GM11168 (cell line): ENCODE measurements at regions not wholly inside any gene's neighbourhood (a gene's known extent, or its start where the extent isn't known, plus 50 kb on each side); places are given as distances from the start of the nearest gene placed in this dataset.
"Not testable (repeated sequence)": the region's sequence is repeated elsewhere in the genome, so short reads cannot be mapped to it uniquely, and the experiment has no call there.

Experiments used
- in situ Hi-C: fragments of 300-500 bp; cut with MboI; formaldehyde crosslinking; loops from one replicate; pipeline ENCODE4 v1.12.0; 2022; ENCODE audit warnings: low sequenced_read_pairs; ENCODE audit not compliant: unreplicated experiment

DNA sequence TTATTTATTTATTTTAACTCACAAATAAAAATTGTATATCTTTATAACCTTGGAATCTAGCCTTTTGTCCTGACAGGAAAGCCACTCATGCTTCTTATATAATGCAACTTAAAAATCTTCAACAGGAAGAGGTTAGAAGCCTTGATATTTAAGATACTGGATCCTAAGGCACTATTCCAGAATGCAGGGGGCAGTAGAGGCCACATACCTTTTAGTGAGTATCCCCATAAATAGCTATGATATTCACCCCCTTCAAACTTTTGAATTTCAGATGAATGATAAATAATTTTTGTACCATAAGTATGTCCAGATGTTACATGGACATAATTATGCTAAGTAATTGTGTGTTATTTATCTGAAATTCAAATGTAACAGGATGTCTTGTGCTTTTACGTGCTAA is 592.7 kb upstream of the VRK2 start:
- in situ Hi-C loops: no loop called here

DNA sequence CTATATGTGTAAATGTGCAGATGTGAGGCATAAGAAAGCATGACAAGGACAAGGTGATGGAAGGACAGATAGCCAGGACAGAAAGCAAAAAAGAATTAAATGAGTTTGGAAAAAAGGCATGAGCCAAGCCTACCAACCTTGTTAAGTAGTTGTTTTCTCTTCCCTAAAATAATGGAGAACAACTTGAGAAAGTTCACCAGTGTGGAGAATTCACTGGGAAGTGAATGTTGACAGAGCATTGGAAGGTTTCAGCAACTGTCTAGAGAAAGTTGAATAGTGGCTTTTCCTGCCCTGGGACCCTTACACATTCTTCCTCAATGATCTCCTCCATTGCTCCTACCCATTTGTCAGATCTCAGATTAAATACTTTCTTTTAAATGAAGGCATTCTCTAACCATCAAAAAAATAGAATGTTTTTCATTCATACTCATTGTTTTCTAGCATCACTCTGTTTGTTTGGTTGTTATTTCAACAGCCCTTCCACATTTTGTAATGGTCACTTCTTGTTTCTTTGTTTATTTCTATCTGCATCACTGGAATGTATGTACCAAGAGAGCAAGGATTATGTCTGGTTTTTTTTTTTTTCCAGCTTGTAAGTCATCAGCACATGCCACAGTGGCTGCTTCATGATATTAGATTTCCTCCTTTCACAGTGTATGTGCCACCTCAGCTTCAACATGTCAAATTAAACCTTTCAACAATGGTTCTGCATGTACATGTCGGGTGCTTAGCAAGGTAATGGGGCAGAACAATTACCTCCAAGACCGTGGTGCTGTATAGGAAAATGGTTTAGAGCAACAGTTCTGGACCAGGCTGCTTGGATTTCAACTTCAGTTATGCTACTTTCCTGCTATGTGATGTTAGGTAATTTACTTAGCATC is 586.0 kb upstream of the VRK2 start:
- in situ Hi-C loops: no loop called here

DNA sequence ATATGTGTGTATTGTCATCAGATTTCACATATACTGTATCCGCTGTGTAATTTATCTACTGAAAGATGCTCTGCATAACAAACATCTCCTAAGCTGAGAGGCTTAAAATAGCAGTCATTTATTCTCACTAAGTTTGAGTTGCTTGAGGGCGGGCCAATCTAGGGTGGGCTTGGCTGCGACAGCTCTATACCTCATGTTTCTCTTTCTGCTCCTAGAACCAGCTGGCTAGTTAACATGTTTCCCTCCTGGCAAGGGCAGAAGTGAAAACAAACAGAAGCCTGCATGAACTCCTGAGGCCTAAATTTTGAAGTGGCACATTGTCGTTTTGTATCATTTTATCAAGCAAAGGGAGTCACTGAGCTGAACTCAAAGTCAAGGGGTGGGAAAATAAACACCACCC is 585.0 kb upstream of the VRK2 start:
- in situ Hi-C loops: no loop called here

DNA sequence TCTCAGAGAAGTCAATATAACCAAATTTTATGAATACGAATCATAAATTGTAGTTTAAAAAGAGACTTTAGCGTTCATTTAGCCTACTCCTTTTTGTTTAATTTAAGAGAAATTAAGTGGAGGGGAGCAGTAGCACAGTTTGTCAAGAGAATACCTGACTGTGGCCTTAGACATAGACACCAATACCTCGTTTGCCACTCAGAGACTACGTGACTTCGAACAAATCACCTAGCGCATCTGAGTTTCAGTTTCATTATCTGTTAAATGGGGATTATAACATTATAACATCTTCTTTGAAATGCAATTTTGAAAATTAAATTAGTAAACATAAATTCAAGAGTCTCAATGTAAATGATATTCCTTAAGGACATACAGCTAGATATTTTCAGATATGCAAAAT is 581.5 kb upstream of the VRK2 start:
- in situ Hi-C loops: no loop called here

DNA sequence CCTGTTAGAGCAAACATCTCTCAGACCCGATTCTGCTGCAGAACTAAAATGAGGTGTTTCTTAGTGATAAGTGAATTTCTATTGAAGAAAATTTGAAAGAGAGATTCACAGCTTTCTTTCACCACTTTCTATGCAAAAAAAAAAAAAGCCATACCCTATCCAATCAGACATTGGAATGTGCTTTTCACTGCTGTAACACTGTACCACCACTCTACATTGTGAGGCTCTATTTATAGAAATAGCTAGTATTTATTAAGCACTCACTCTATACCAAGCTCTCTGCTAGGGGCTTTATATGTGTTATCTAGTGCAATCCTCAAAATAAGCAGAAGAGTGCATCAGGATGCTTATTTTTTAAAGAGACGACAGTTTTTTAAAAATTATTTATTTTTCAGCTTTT is 580.6 kb upstream of the VRK2 start:
- in situ Hi-C loops: no loop called here

DNA sequence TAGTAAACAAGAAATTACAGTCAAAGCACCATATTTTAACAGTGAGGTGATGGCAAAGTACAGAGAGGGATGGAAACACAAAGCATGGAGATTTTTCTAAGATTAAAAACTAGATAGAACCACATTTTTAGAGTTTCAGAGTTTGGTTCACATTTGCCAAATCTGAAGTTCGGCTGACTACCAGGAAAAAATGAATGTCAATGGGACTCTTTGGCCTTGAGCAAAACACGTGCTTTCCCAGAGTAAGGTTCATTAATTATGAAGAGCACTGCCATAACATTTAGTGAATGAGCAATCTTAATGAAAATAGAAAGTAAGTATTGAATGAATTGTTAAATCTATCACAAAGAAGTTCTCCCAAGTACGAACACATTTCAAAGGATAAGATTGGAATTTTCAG is 571.2 kb upstream of the VRK2 start:
- in situ Hi-C loops: no loop called here

DNA sequence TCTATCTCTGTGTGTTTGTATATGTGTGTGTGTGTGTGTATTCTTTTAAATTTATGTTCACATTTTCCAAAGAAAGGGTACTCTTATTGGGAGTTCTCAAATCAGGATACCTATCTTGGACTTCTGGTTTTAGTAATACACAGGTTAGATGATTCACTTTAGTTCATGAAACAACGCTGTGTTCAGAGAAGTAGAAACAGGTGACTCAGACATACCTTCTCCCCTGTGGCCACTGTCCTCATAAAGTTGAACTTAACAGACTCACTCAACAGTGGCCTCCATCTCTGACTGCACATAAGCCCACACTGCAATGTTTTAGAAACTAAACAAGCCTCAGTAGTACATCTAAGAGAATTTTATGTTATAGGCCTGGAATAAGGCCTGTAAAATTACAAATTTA is 566.6 kb upstream of the VRK2 start:
- in situ Hi-C loops: no loop called here

DNA sequence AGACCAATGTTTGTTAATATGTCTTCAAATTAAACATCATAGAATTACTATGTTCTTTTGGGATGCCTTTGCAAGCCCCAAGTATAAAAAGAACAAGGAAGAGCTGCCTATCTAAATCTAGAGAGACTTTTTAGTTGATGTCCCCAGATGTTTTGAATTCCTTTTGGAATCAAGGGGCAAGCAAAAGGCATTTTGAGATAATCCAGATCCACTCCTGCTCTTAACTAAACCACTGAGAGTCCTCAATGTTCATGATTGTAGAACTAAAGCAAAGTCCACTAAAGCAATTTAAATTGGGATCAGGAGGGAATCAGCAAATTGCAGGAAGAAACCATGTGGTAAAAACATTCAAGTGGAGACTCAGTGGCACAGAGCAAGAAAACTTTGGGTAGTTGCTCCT is 558.5 kb upstream of the VRK2 start:
- in situ Hi-C loops: no loop called here

DNA sequence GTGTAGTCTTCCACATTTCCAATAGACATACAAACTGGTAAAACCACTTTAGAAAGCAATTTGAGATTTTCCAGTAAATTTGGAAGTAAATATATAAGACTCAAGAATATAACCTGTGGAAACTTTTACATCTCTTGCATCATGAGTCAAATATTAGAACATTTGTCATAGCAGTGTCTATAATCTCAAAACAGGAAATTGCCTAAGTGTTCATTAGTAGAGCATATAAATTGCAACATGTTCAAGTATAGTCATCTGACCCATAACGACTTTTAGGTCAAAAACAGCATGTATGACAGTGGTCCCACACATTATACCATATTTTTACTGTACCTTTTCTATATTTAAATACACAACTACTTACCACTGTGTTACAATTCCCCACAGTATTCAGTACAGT is 555.9 kb upstream of the VRK2 start:
- in situ Hi-C loops: no loop called here

DNA sequence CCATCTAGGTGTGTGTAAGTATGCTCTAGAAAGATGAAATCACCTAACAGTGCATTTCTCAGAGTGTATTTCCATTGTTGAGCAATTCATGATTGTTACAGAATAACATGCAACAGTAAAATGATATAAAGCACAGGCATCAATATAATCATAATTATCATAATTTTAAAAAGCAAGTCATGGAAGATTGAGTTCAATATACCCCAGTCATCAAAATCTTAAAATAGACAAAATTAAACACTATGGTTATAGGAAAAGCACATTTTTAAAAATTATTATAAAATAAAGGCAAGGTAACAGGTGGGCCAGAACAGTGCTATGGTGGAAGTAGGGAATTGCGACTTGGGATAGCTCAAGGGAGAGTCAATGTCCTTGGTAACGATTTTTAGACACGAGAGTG is 555.4 kb upstream of the VRK2 start:
- in situ Hi-C loops: no loop called here

DNA sequence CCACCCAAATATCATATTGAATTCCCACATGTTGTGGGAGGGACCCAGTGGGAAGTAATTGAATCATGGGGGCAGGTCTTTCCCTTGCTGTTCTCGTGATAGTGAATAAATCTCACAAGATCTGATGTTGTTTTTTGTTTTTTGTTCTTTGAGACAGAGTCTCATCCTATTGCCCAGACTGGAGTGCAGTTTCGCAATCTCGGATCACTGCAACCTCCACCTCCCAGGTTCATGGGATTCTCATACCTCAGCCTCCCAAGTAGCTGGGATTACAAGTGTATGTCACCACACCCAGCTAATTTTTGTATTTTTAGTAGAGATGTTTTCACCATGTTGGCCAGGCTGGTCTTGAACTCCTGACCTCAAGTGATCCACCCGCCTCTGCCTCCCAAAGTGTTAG is 552.6 kb upstream of the VRK2 start:
- in situ Hi-C loops: not testable (repeated sequence)

DNA sequence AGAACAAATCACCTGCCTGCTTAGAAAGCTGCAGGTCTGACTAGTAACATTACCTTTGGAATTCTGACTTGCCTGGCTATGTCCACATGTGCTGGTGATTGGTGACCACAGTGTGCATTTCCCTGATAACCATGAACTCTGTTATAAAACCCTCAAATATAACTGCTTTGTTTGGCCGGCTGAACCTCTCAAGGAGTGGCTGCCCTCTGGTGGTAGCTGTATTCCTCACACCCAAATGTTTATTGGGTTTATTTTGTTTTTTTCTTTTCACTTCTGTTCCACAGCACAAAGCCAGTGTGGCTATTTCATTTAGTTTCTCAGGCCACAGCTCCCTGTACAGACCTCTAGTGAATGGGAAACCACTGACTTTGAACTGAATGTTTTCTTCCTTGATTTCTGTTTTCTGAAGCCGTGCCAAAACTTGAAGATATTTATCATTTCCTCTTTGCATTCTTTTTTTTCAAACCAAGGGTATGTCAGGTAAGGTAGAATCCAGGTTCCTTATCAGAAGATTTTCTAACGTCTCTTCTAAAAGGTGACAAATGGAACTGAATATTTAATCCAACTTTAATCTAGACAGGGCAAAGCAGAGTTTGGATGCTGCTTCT is 549.0 kb upstream of the VRK2 start:
- in situ Hi-C loops: no loop called here

DNA sequence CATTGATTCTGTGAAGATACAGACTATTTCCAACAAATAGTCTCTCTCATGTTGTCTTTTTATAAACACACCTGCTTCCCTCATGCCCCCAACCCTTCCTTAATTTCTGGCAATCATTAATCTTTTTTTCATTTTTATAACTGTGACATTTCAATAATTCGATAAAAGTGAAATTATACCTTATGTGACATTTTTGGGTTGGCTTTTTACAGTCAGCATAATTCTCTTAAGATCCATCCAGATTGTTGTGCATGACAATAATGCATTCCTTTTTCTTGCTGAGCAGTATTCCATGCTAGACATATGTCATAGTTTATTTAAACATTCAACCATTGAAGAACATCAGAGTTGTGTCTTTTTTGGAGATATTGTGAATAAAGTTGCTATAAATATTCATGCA is 541.8 kb upstream of the VRK2 start:
- in situ Hi-C loops: no loop called here

DNA sequence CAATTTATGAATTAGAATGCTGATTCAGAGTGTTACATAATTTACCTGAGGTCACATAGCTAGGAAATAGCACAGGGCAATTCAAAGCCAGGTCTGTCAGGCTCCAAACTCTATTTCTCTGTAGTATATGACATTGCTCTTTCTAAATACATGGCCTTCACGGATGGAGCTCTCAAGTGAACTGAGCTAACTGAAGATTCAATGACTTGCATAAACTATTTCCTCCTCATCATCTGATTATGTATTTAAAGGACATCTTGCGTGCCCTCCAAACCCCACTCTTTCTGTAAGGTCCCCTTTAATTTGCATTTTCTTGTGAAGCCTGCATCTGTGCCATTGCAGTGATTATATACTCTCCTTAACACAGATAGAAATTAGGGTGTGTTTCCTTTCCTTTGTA is 537.4 kb upstream of the VRK2 start:
- in situ Hi-C loops: no loop called here

DNA sequence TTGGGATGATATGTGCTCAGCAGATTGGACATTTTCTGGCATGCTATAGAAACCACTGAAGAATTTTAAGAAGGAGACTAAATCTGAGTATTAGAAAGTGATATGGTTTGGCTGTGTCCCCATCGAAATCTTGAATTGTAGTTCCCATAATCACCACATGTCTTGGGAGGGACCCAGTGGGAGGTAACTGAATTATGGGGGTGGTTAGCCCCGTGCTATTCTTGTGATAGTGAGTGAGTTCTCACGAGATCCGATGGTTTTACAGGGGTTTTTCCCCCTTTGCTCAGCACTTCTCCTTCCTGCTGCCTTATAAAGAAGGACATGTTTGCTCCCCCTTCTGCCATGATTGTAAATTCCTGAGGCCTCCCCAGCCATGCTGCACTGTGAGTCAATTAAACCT is 535.9 kb upstream of the VRK2 start:
- in situ Hi-C loops: no loop called here

DNA sequence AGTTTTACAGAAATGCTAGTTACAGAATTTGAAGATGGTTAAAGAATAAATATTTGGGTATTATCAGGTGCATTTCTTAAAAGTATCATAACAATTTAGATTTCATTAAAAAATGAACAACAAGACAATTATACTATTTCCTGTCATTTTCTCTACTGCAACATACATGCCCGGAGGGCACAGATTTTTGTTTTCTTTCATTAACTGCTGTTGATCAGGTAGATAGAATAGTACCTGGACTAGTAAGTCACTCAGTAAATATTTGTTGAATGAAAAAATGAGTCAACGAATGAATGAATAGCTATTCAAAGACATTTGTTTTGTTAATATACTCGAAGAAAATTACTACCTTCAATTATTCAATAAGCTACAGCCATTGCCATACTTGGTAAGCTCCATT is 531.2 kb upstream of the VRK2 start:
- in situ Hi-C loops: no loop called here

DNA sequence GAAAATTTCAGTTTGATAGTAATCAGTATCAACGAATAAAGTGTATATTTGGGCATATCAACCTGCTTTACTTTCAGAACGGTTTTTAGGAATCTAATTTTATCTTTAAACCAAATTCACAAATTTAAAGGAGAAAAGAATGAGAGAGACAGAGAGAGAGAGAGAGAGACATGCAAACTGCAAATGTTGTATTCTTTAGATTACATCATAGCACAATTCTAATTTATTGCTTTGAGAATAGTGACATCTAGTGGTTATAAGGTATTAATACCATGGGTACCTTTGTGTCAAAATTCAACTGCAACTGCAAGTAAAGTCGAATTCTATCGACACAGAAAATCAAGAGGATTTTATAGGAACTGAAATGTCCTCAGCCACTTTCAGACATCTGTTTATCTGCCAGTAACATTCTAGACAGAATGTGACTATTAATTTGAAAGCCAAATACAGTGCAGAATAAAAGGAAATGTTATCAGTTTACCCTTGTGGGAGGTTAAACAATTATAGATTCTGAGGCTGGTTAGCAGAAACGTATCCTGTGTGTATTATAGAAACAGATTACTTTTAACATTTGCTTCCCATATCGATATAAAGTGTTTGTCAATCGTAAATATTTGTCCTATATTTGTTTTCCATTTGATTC is 529.8 kb upstream of the VRK2 start:
- in situ Hi-C loops: no loop called here

DNA sequence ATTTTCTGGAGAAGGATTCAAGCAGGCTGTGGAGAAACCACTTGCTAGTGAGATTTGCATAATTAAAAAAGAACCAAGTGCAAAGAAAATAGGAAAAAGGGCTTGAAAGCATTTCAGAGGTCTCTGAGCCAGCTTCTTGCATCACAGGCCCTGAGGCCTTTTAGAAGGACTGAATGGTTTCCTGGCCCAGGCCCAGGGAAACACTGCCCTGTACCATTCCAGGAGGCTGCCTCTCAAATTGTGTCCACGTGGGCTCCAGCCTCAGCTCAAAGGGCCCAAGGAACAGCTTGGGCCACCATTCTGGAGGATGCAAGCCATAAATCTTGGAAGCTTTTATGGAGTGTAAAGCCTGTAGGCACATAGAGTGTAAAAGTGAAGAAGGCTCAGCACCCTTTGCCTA is 523.3 kb upstream of the VRK2 start:
- in situ Hi-C loops: no loop called here

DNA sequence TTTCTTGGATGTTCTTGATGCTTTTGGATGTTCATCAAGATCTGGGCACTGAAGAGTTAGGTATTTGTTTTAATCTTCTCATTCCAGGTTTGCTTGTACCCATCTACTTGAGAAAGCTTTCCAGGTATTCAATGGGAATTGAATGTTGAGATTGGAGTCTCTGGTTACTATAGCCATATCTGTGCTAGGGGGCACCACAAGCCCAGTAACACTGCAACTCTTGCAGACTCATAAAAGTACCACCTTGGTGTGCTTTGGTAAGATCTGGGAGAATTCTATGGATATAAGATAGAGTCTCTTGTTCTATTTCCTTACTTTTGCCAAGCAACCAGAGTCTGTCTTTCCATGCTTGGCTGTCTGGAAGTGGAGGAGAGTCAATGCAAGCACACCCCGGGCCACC is 518.9 kb upstream of the VRK2 start:
- in situ Hi-C loops: no loop called here

DNA sequence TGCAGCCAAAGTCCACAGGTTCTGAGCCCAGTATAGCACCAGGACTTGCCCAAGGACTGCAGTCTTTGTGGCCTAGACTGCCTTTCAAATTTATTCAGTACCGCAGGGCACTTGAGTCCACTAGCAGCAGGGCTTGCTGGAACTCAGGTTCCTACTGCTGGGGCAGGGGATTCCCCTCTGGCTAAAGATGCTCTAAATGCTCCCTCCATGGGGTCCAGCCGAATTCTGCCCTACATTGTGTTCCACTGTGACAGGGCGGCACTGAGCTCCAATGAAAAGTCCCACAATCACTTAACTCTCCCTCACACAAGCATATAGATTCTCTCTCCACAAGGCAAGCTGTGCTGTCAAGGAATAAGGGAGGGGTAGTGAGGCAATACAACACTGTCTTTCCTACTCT is 518.1 kb upstream of the VRK2 start:
- in situ Hi-C loops: no loop called here

DNA sequence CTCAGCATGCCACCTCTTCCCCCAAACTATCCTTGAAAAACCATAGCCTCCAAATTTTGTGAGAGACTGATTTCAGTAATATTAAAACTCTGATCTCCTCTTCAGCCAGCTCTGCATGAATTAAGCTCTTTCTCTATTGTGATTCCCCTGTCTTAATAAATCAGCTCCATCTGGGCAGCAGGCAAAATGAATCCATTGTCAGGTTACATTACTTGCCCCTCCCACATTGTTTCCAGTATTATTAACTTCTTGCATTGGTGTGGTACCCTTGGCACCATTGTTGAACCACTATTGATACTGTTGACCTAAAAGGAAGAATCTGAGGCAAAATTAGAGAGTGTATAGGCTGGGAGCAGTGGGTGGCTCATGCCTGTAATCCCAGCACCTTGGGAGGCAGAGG is 512.2 kb upstream of the VRK2 start:
- in situ Hi-C loops: no loop called here
